HG03108 (cell line): ENCODE measurements at regions not wholly inside any gene's neighbourhood (a gene's known extent, or its start where the extent isn't known, plus 50 kb on each side); places are given as distances from the start of the nearest gene placed in this dataset.
"Not testable (repeated sequence)": the region's sequence is repeated elsewhere in the genome, so short reads cannot be mapped to it uniquely, and the experiment has no call there.

Source experiments
- ATAC-seq: cut with Tn5 transposase; IDR thresholded peaks from one replicate; pipeline ENCODE4 v1.9.1; 2021; ENCODE audit warnings: moderate library complexity; ENCODE audit not compliant: unreplicated experiment

DNA sequence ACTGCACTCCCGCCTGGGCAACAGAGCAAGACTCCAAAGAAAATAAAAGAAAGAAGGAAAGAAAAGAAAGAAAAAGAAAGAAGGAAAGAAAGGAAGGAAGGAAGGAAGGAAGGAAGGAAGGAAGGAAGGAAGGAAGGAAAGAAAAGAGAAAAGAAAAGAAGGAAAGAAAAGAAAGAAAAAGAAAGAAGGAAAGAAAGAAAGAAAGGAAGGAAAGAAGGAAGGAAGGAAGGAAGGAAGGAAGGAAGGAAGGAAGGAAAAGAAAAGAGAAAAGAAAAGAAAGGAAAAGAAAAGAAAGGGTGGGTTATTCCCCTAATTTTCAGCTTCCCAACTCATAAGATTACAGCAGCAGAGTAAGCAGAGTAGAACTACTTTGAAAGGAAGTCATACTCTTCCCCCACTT is 64.4 kb downstream of the TMEM200C start:
- ATAC-seq: not testable (repeated sequence)

GRCh38 chr18:5828913-5829312 is 66.4 kb downstream of the TMEM200C start:
- no peak for ATAC-seq

DNA sequence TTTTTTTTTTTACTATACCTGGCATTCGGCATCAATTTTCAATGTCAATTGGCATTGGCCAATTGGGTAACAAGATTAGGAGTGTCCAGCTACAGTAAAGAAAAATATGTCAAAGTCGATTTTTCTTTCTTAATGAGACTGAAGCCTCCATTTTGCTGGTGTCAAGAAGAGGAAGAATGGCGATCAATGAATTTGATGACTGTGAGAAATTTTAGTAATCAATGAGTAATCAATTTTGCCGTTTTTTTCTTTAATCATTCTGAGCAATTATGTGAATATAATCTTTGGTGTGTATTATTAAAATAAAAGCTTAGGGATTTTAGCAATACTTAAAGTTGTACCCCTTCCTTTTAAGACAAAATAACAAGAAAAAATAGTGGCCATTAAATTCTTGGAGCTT is 69.7 kb downstream of the TMEM200C start:
- ATAC-seq: no peak

GRCh38 chr18:5824370-5824984 is 70.8 kb downstream of the TMEM200C start:
- ATAC-seq: no peak

GRCh38 chr18:5817816-5818215 is 77.5 kb downstream of the TMEM200C start:
- no peak for ATAC-seq

- ATAC-seq: no peak
Observed at GRCh38 chr18:5806860-5807259, 88.5 kb downstream of the TMEM200C start.

DNA sequence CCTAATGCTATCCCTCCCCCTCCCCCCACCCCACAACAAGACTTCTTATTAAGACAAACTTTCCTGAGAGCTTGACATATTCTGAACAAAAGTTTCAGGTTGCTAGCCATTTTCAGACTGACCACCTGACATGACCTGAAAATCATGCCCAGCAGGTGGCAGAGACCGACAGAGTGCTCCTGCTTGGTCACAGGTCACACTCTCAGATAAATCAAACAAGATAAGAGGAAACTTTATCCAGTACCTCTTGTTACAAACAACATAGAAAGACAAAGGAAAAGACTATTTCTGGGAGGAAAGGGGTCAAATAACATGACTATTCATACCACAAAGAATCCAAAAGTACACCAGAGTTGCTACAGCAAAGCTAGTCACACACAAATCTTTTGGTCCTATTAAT is 107.4 kb downstream of the TMEM200C start:
- ATAC-seq: no peak

GRCh38 chr18:5779922-5780321 is 115.4 kb downstream of the TMEM200C start:
- ATAC-seq: no peak

DNA sequence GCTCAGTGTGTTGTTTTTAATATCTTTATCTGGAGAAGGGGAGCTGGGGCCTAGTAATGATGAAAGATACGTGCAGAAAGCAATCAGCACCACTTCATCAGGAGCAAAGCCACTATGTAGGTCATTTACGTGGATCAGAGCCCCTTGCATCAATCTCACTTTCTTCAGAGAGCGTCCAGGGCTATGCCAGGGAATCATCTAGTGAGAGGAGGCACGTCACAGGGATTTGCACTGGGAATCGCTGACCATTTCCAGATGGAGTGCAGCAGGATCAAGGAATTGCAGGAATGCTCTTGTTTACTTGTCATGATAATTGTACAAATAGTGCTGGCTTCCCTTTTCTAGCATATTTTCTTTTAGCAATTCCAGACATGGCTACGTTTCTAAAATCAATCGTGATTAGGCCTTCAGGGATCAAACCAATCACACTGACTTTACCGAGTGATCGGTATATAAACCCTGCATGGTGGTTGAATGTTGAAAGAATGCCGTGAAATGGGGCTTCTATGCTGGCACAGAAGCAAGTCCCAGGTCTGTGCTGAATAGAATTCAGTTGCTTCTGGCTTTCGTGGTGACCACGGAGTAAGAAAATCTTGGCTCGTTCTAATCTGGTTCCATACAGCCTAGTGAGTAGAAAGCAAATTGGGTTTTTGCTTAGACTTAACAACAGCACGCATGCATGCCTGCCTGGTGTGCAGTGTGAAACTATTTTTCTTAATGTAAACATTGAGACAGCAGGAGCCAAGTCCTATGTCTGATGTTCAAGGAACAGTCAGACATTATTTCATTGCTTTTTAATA is 122.8 kb downstream of the TMEM200C start:
- no peak for ATAC-seq

- ATAC-seq: no peak
Observed at GRCh38 chr18:5771343-5771742, 124.0 kb downstream of the TMEM200C start.

DNA sequence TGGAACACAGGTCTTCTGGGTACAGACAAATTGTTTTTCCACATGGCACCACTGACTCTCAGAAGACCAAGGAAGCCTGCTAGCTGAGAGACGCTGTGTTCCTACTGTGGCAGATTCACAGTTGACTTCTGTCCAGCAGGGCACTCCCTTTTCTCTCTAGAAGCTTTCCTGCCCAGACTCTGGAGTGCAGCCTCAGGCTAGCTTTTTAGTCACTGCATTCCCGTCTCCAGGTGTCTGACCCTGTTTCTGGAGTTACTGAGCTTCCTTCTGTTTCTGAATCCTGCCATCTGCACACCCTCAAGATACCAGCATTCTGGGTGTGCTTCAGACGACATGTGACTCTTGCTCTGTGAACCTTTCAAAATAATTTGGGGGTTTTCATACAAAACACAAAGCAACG is 125.1 kb downstream of the TMEM200C start:
- no peak for ATAC-seq

DNA sequence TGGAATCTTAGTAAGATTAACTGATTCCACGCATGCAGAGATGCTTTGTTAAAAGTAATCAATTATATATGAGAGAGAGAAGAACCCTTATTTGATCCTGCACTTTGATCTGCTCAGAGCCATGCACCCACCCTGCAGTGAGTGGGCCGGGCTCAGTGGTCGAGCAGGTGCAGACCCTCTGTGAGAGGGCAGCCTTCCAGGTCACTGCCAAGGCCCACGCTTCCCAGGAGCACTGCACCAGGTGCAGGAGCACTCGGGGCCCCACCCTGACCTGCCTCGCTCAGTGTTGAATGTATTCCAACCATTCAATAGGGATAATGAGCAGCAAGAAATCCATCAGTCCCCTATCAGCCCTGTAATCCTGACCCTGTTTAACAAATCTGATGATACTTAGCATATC is 126.9 kb downstream of the TMEM200C start:
- no peak for ATAC-seq

DNA sequence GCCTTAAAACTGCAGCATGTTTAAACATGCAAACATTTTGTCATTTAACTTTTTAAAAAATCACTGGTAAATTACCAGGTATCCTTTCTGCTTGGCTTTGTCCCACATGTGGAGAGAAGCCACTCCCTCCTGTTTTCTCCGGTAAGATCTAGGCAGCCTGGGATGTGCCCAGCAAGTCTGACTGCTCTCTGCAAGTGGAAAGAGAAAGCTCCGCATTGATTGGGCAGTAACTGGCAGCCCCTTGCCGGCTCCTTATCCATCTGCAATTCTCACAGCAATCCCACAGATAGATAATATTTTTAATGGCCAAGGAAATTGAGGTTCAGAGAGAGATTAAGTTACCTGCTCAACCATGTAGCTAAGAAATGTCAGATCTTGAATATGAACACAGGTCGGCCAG is 136.1 kb downstream of the TMEM200C start:
- ATAC-seq: no peak

DNA sequence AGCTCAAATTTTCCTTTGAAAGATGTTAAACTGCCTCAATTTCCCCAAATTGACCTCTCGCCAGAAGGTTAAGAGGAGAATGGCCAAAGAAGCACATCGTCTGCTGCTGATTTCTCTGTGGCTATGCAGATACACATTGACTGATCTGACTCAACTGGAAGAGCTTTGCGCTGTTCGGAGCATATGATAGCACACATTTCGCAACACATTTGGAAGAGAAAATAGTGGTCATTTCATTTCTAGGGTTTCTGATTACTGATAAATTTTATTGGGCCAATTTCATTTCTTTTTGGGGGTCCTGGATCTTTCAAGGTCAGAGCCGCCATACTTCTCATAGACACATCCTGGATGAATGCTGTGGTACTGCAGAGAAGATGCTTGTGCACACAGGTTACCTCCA is 138.5 kb downstream of the TMEM200C start:
- ATAC-seq: no peak

- no peak for ATAC-seq
Observed at GRCh38 chr18:5747678-5748077, 147.6 kb downstream of the TMEM200C start.

GRCh38 chr18:5746844-5747243 is 148.5 kb downstream of the TMEM200C start:
- ATAC-seq: no peak

DNA sequence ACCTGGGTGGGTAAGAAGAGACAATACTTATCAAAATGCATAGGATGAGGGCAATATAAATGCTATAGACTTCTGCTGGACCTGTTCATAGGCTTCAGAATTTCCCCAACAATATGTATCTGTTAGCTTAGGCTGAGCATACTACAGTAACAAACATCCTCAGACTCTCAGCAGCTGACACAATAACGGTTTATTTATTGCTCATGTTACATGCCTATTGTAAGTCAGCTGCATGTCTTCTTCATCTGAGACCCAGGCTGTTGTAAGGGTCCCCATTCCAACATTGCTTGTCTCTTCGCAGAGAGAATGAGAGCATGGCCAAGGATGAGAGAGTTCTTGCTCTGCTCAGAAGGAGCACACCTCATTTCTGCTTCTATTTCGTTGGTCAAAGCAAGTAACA is 150.7 kb downstream of the TMEM200C start:
- ATAC-seq: no peak

DNA sequence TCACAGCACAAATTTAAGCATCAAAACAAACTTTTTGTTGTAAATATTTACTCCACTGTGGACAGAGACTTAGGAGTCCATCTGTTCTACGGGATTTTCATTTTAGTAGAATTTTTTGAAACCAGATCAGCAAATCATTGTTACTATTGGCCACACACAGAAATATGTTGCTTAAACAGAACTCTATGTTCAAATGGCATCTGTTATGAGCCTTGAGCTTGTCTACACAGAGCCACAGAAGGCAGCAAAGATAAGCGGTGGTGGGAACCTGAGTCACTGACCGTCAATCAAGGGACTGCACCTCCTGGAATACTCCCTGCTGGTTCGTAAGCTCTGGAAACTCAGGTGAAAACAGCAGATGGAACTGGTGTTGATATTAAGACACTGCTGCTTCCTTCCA is 156.8 kb downstream of the TMEM200C start:
- no peak for ATAC-seq

DNA sequence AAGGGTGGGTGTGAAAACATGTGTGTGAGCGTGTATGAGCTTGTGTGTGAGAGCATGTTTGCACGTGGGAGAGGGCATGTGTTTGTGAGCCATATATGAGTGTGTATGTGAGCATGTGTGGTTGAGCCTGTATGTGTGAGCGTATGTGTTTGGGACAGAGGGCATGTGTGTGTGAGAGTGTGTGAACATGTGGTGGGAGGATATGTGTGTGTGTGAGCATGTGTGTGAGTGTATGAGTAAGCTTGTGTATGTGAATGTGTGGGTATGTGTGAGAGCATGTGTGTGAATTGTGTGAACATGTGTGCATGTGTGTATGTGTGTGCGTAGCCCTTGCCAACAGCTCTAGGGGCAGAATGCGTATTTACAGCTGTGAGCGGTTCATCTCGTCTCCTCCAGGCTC is 163.0 kb downstream of the TMEM200C start:
- no peak for ATAC-seq

- no peak for ATAC-seq
Observed at GRCh38 chr18:5729983-5730699, 165.2 kb downstream of the TMEM200C start.

- ATAC-seq: no peak
Observed at GRCh38 chr18:5728531-5728930, 166.8 kb downstream of the TMEM200C start.

- no peak for ATAC-seq
Observed at GRCh38 chr18:5726011-5726410, 169.3 kb downstream of the TMEM200C start.
